ENCODE measurements at regions not wholly inside any gene's neighbourhood (a gene's known extent, or its start where the extent isn't known, plus 50 kb on each side); places are given as distances from the start of the nearest gene placed in this dataset.

DNA sequence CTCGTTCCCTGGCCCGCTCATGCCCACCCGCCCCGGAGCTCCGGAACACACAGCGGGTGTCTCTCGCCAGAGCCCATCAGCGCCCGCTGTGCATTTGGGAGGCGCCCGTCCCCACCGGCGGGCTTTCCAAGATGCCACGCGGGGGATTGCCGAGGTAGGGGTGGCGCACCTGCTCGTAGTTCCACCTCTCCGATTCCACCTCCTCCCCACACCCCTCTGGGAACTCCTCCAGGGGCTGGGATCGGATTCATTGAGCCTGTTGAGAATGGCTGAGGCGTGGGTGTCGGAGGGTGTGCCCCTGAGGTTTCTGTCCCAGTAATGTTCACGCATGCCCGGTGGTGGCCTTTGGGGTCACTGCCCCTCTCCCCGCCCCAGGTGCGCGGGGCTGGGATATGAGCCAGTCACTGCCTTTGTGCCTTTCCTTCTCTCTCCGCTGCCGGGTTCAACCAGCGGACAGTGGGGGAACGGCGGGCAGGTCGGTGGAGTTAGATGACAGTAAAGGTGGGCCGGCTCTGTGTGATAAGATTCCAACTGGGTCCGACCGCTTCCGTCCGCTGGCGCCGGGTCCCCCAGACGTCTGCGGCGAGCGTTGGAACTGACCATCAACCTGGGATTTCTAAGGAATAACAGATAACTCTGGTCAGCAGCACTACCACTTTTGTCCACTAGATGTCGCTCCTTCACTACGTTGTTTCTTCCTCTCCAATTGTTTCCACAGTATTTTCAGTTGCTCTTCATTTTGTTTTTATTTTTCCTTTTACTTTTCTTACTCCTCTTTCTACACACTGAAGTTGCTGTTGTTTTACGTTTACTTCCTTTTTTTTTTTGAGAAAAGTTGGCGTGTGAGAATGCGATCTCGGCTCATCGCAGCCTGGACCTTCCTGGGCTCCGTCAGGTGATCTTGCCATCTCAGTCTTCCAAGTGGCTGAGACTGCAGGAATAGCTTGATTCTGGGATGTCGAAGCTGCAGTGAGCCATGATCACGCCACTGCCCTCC lies 178.1 kb upstream of the ALG10B start:
- TF ChIP-seq POLR2A (IDR thresholded peaks at IDR 0.05) = no peak
- TF ChIP-seq, protein P1, sequence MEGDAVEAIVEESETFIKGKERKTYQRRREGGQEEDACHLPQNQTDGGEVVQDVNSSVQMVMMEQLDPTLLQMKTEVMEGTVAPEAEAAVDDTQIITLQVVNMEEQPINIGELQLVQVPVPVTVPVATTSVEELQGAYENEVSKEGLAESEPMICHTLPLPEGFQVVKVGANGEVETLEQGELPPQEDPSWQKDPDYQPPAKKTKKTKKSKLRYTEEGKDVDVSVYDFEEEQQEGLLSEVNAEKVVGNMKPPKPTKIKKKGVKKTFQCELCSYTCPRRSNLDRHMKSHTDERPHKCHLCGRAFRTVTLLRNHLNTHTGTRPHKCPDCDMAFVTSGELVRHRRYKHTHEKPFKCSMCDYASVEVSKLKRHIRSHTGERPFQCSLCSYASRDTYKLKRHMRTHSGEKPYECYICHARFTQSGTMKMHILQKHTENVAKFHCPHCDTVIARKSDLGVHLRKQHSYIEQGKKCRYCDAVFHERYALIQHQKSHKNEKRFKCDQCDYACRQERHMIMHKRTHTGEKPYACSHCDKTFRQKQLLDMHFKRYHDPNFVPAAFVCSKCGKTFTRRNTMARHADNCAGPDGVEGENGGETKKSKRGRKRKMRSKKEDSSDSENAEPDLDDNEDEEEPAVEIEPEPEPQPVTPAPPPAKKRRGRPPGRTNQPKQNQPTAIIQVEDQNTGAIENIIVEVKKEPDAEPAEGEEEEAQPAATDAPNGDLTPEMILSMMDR (IDR thresholded peaks at IDR 0.05) = peak; percentile 95 to 99 (median 98)

All from transverse colon (tissue), 3 donors.